NT2/D1 (cell line): ENCODE measurements at regions not wholly inside any gene's neighbourhood (a gene's known extent, or its start where the extent isn't known, plus 50 kb on each side); places are given as distances from the start of the nearest gene placed in this dataset.

Experiments used
- DNase-seq: peaks from one replicate; pipeline ENCODE4 v3.0.0-alpha.2; 2011; ENCODE audit warnings: low read depth, low spot score
- H3K27me3 ChIP-seq: 2 replicates; pipeline ENCODE4 v1.6.0; 2011; ENCODE audit warnings: mild to moderate bottlenecking; ENCODE audit not compliant: insufficient read length, insufficient read depth
- H3K36me3 ChIP-seq: 2 replicates; pipeline ENCODE4 v1.6.1; 2011; ENCODE audit warnings: mild to moderate bottlenecking, low read length, mixed read lengths; ENCODE audit not compliant: insufficient read depth, insufficient read length
- H3K4me1 ChIP-seq: 2 replicates; pipeline ENCODE4 v1.5.1; 2011; ENCODE audit not compliant: insufficient read depth, insufficient read length
- H3K4me3 ChIP-seq: 2 replicates; pipeline ENCODE4 v1.5.1; 2011; ENCODE audit warnings: low read depth; ENCODE audit not compliant: insufficient read length
- H3K9ac ChIP-seq: 2 replicates; pipeline ENCODE4 v1.6.0; 2011; ENCODE audit warnings: low read depth; ENCODE audit not compliant: insufficient read length
- H3K9me3 ChIP-seq: 2 replicates; pipeline ENCODE4 v1.5.1; 2011; ENCODE audit warnings: mild to moderate bottlenecking, low read length; ENCODE audit not compliant: insufficient read depth
- SUZ12 ChIP-seq: IDR thresholded peaks from 2 replicates; pipeline ENCODE4 v1.6.1; 2011; ENCODE audit not compliant: insufficient read length, insufficient read depth; ENCODE audit errors: extremely low read depth
- YY1 ChIP-seq: IDR thresholded peaks from 2 replicates; pipeline ENCODE4 v1.6.1; 2011; ENCODE audit not compliant: insufficient read length, insufficient read depth
- ZNF274 ChIP-seq: IDR thresholded peaks from 2 replicates; pipeline ENCODE4 v1.6.1; 2011; ENCODE audit warnings: mild to moderate bottlenecking, low read depth, low read length

DNA sequence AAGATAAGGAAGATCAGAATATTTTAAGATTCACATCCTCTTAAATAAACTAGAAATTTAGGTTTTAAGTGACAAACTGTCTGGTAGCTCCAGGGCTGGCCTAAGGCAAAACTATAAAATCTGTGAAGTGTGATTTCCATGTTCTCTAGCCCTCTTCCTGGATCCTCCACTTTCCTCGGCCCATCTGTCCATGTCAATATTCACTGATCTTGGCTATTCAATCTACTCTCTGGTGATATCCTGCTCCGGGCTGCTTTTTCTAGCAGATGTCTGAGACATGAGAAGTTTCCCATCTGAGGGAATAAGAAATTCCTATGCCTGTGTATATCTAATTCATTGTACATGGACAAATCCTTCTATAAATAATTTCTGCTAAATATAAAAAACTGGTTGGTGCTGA, 500.4 kb downstream of the GALC start:
- DNase-seq: no peak
- no peaks in the 10 kb centered on the region for H3K27me3 ChIP-seq
- TF ChIP-seq YY1 (no peak), ZNF274 (no peak), SUZ12 (no peak)

DNA sequence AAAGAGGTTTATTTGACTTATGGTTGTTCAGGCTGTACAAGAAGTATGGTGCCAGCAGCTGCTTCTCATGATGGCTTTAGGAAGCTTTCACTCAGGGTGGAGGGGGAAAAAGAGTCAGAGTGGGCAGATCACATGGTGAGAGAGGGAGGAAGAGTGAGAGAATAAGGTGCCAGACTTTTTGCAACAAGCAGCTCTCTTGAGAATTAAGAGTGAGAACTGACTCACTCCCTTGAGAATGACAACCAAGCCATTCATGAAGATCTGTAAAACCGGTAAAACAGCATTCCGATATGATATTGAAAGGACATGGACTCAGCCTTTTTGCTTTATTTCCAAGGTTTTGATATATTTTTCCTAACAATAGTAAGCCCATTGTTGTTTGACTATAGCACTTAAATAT, 501.2 kb downstream of the GALC start:
- no peak overlapping the region for H3K4me3 ChIP-seq
- DNase-seq: no peak

More for the DNA sequence above, 500.4 kb downstream of the GALC start:
- H3K4me3 ChIP-seq: no peak overlapping the region
- H3K9me3 ChIP-seq: no peaks in the 10 kb centered on the region
- no peaks in the 10 kb centered on the region for H3K4me1 ChIP-seq
- H3K36me3 ChIP-seq: no peaks in the 10 kb centered on the region
- no peak overlapping the region for H3K9ac ChIP-seq

DNA sequence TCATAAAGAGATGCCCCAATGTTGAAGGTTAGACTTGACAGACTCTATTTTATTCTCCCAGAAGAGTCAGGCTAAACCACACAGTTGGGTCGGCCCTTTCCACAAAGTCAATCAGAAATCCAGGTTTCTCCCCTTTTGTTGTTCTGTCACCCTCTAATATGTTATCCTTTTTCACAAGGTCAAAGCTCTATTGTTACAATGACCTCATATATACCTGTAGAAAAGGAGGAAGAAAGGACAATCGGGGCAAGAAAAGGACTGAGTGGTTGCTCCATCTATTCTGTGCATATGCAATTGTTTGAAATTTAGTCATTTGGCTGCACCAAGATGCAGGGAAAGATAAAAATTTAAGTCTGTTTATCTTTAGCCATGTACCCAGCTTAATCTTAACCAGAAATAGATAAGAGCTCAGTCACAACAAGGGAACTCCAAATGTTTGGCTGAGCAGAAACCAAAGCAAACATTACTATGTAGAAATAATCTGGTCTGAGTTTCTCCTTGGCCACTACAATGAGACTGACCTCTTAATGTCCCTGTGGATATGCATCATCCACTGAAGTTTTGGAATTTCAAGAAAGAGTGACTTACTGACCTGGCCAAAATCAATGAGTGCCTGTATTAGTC, 503.7 kb downstream of the GALC start:
- no peak for DNase-seq
- H3K36me3 ChIP-seq: no peaks in the 10 kb centered on the region

More for the DNA sequence above, 501.2 kb downstream of the GALC start:
- H3K4me1 ChIP-seq: no peaks in the 10 kb centered on the region
- no peak overlapping the region for H3K9ac ChIP-seq
- no peak for TF ChIP-seq SUZ12
- TF ChIP-seq ZNF274: no peak
- TF ChIP-seq YY1: no peak
- no peaks in the 10 kb centered on the region for H3K9me3 ChIP-seq
- H3K27me3 ChIP-seq: no peaks in the 10 kb centered on the region
- no peaks in the 10 kb centered on the region for H3K36me3 ChIP-seq

DNA sequence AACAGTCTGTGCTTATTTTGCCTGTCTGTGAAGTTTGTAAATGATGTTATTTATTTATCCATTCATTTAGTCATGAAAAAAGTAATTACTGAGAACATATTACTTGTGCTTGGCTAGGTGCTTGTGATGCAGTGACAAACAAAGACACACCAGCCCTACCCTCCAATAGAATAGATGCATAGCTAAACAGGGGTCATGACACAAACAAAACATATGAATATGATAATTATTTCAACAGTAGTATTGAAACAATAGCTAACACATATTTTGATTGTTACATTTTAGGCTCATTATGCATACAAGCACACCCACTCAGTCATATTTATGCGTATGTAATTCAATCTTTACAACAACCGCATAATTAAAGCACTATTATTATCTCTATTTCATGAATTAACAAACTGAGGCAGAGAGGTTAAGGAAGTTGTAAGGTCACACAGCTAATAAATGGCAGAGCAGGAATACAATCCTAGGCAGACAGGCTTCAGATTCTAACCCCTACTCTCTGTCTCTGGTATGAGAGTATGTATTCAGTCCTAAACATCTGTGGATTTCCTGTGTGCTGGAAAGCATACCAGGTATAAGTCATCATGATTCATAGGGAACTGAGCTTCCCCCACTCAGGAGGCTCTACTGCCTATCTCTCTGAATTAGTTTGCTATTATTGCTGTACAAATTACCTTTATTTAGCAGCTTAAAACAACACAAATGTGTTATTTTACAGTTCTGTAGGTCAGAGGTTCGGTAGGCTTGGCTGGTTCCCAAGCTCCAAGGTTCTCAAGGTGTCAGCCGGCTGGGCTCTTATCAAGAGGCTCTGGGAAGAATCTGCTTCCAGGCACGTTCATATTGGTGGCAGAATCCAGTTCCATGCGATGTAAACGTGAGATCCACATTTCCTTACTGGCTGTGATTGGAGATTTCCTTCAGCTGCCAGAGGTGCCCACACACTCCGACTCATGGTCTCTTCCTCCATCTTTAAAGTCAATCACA, 509.4 kb downstream of the GALC start:
- TF ChIP-seq YY1 (no peak), SUZ12 (no peak), ZNF274 (no peak)
- DNase-seq: no peak

More for the DNA sequence above, 503.7 kb downstream of the GALC start:
- H3K4me3 ChIP-seq: no peak overlapping the region
- H3K27me3 ChIP-seq: no peaks in the 10 kb centered on the region
- no peak overlapping the region for H3K9ac ChIP-seq
- TF ChIP-seq SUZ12 (no peak), YY1 (no peak), ZNF274 (no peak)
- H3K4me1 ChIP-seq: no peaks in the 10 kb centered on the region
- H3K9me3 ChIP-seq: no peaks in the 10 kb centered on the region

DNA sequence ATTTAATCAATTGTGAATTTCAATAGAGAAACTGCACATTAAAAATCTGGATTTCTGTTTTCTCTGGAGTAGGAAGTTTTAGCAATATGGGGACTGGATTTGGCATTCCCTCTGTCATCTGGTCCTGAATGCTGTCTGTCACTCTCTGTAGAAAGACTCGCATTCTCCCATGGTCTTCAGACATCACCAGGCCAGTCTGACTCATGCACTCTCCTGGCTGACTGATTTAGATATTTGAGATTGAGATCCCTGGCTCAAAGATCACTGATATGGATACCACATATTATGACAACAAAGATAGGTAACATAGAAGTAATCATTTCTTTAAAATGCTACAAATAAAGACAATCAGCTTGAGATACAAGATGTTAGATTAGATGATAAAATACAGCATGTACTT, 524.5 kb downstream of the GALC start:
- no peak for TF ChIP-seq YY1
- TF ChIP-seq SUZ12: no peak
- TF ChIP-seq ZNF274: no peak
- no peaks in the 10 kb centered on the region for H3K27me3 ChIP-seq
- H3K9ac ChIP-seq: no peak overlapping the region
- no peaks in the 10 kb centered on the region for H3K4me1 ChIP-seq
- no peak for DNase-seq
- H3K4me3 ChIP-seq: no peak overlapping the region
- H3K9me3 ChIP-seq: no peaks in the 10 kb centered on the region
- H3K36me3 ChIP-seq: no peaks in the 10 kb centered on the region

More for the DNA sequence above, 509.4 kb downstream of the GALC start:
- no peaks in the 10 kb centered on the region for H3K9me3 ChIP-seq
- H3K4me3 ChIP-seq: no peak overlapping the region
- H3K4me1 ChIP-seq: no peaks in the 10 kb centered on the region
- H3K9ac ChIP-seq: no peak overlapping the region
- no peaks in the 10 kb centered on the region for H3K36me3 ChIP-seq
- H3K27me3 ChIP-seq: no peaks in the 10 kb centered on the region

DNA sequence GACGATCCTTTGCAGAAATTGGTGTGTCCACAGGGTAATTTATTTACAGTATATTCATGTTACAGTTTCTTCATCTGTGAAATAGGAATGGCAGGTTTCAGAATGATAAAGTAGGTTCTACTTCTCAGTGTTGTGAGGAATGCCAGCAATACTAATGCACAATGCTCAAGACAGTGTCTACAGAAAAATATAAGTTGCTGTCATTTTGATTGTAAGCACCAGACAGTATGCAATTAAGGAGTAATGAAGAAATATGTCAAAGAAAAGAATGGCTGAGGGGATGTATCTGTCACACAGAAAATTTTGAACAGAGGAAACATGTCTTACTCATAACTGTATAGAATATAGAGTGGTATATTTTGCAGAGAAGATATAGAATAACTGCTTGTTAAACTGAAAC, 525.4 kb downstream of the GALC start:
- Histone ChIP-seq H3K27me3 (no peaks in the 10 kb centered on the region), H3K4me3 (no peak overlapping the region), H3K9ac (no peak overlapping the region), H3K4me1 (no peaks in the 10 kb centered on the region), H3K36me3 (no peaks in the 10 kb centered on the region), H3K9me3 (no peaks in the 10 kb centered on the region)
- TF ChIP-seq YY1: no peak
- DNase-seq: no peak

DNA sequence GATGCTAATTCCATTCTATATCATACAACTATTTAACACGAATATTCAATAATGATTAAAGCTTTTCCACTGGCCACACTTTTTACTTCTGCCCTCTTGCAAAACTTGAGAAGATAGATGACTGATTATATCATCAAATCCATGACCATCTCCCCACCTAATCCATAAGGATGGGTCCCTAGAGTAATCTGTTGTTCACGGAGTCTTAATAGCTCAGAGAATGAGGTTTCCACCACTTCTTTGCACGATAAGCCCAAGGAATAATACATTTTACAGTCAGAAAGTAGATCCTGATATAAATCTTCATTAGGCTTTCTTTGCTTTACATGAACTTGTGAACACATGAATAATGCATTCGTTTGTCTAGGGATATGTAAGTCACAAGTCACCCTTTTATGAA, 527.2 kb downstream of the GALC start:
- TF ChIP-seq SUZ12: no peak
- TF ChIP-seq YY1: no peak
- no peak for TF ChIP-seq ZNF274
- Histone ChIP-seq H3K27me3 (no peaks in the 10 kb centered on the region), H3K36me3 (no peaks in the 10 kb centered on the region), H3K4me1 (no peaks in the 10 kb centered on the region), H3K4me3 (no peak overlapping the region), H3K9ac (no peak overlapping the region), H3K9me3 (no peaks in the 10 kb centered on the region)
- DNase-seq: no peak
